B cell (primary cell): ENCODE measurements at regions not wholly inside any gene's neighbourhood (a gene's known extent, or its start where the extent isn't known, plus 50 kb on each side); places are given as distances from the start of the nearest gene placed in this dataset.

Source experiments
- ATAC-seq: fragments of 200-7000 bp; cut with Tn5 transposase; one replicate; pipeline ENCODE4 v1.10.0; 2021; ENCODE audit warnings: low read depth, mild to moderate bottlenecking, moderate number of reproducible peaks, moderate library complexity
- CTCF ChIA-PET: fragments of 350-600 bp; sonication (Branson Sonifier 250); formaldehyde crosslinking; loops from one replicate; lab custom pipeline; 2021; ENCODE audit warnings: antibody characterized with exemption, inconsistent platforms; lab: Charles Lee
- POLR2A ChIA-PET: fragments of 350-600 bp; sonication (Branson Sonifier 250); formaldehyde crosslinking; loops from one replicate; lab custom pipeline; 2021; ENCODE audit warnings: antibody characterized with exemption; lab: Charles Lee
- DNase-seq: peaks from one replicate; pipeline ENCODE4 v3.0.0; 2013
- H2AFZ ChIP-seq: 2 replicates; pipeline ENCODE4 v1.6.1; 2012; ENCODE audit warnings: mild to moderate bottlenecking, low read depth, low read length; ENCODE audit not compliant: insufficient read depth, poor library complexity, severe bottlenecking
- H3K27ac ChIP-seq, 2 donors: 1 replicate in 1 of 2; 2 replicates in 1 of 2; pipeline ENCODE4 v1.5.1; 2012 to 2013; ENCODE audit warnings: low read length in 2 of 2, mild to moderate bottlenecking in 2 of 2, moderate library complexity in 1 of 2
- H3K27me3 ChIP-seq, 4 experiments: fragments of 200-600 bp in 1 of 4; sonication (generic) in 1 of 4; replicated peaks in 1 of 4; 1 replicate in 2 of 4; 2 replicates in 2 of 4; pipeline versions ENCODE4 v1.6.1 to v1.7.0; 2013 to 2016; ENCODE audit warnings: low read length in 3 of 4, mild to moderate bottlenecking in 2 of 4, mixed read lengths in 1 of 4, moderate library complexity in 1 of 4; ENCODE audit not compliant: insufficient read depth in 4 of 4, control insufficient read depth in 3 of 4; ENCODE audit errors: control extremely low read depth in 1 of 4
- H3K36me3 ChIP-seq, 2 experiments: replicated peaks in 1 of 2; 1 replicate in 1 of 2; 2 replicates in 1 of 2; pipeline versions ENCODE4 v1.6.1 to v1.7.1; 2013; ENCODE audit warnings: low read length in 1 of 2; ENCODE audit not compliant: insufficient read depth in 2 of 2, control insufficient read depth in 1 of 2; ENCODE audit errors: control extremely low read depth in 1 of 2, extremely low read depth in 1 of 2
- H3K4me1 ChIP-seq, 2 donors: fragments of 200-600 bp in 1 of 2; sonication (generic) in 1 of 2; 1 replicate in 1 of 2; 2 replicates in 1 of 2; pipeline versions ENCODE4 v1.5.1 to v1.6.1; 2013 to 2017; ENCODE audit warnings: low read length in 2 of 2; ENCODE audit not compliant: control insufficient read depth in 2 of 2, insufficient read depth in 2 of 2
- H3K4me2 ChIP-seq: replicated peaks from 2 replicates; pipeline ENCODE3; 2012; ENCODE audit warnings: mild to moderate bottlenecking, low read depth, low read length; ENCODE audit not compliant: poor library complexity, severe bottlenecking
- H3K4me3 ChIP-seq, 5 experiments: fragments of 200-600 bp in 1 of 5; sonication (generic) in 1 of 5; 1 replicate in 3 of 5; 2 replicates in 2 of 5; pipeline versions ENCODE4 v1.5.1 to v1.7.0; 2011 to 2016; ENCODE audit warnings: low read length in 4 of 5, mild to moderate bottlenecking in 4 of 5, low read depth in 2 of 5, control low read depth in 1 of 5, moderate library complexity in 1 of 5; ENCODE audit not compliant: insufficient read depth in 1 of 5; ENCODE audit errors: control extremely low read depth in 1 of 5, extremely low read depth in 1 of 5
- H3K79me2 ChIP-seq: fragments of 200-600 bp; sonication (generic); one replicate; pipeline ENCODE4 v1.6.0; 2016; ENCODE audit warnings: low read length; ENCODE audit not compliant: control insufficient read depth, insufficient read depth
- H3K9ac ChIP-seq: fragments of 200-600 bp; sonication (generic); 2 replicates; pipeline ENCODE4 v1.6.1; 2017; ENCODE audit warnings: mild to moderate bottlenecking, low read length, moderate library complexity
- H3K9me3 ChIP-seq, 3 donors: one replicate each; pipeline versions ENCODE4 v1.6.1 to v1.7.1; 2013; ENCODE audit warnings: low read length in 2 of 3; ENCODE audit not compliant: control insufficient read depth in 2 of 3, insufficient read depth in 1 of 3; ENCODE audit errors: control extremely low read depth in 1 of 3
- H4K20me1 ChIP-seq: 2 replicates; pipeline ENCODE4 v1.6.0; 2012; ENCODE audit warnings: mild to moderate bottlenecking, low read length; ENCODE audit not compliant: insufficient read depth, control insufficient read depth, poor library complexity, severe bottlenecking
- H3K27ac Mint-ChIP-seq: one replicate; pipeline ENCODE4 v1.8.0; 2021; ENCODE audit warnings: mixed read lengths
- H3K27me3 Mint-ChIP-seq: one replicate; pipeline ENCODE4 v1.8.0; 2021; ENCODE audit warnings: mixed read lengths
- H3K4me1 Mint-ChIP-seq: one replicate; pipeline ENCODE4 v1.8.0; 2021; ENCODE audit warnings: mixed read lengths
- H3K4me3 Mint-ChIP-seq: one replicate; pipeline ENCODE4 v1.8.0; 2021; ENCODE audit warnings: mixed read lengths
- H3K9me3 Mint-ChIP-seq: one replicate; pipeline ENCODE4 v1.8.0; 2022; ENCODE audit warnings: mixed read lengths; ENCODE audit not compliant: insufficient read depth
- EZH2 ChIP-seq: IDR thresholded peaks from 2 replicates; pipeline ENCODE4 v1.6.1; 2012; ENCODE audit warnings: borderline replicate concordance, low read depth, mild to moderate bottlenecking, moderate library complexity, low read length; ENCODE audit not compliant: insufficient read depth, poor library complexity, severe bottlenecking
- WGBS: methylation state at CpG from one replicate; pipeline ENCODE4 v1.1.5; 2013; ENCODE audit warnings: missing lambda C conversion rate; ENCODE audit not compliant: insufficient coverage; 5-methylcytosine and 5-hydroxymethylcytosine counted together
- intact Hi-C: fragments of 100-400 bp; cut with micrococcal nuclease; formaldehyde crosslinking; loops from one replicate; pipeline ENCODE4 v1.10.0; 2022
- TF ChIP-seq, protein P1 (sequence below): fragments of 200-600 bp; IDR thresholded peaks from one replicate; pipeline ENCODE4 v1.8.0; 2022; ENCODE audit warnings: antibody characterized with exemption, mild to moderate bottlenecking

DNA sequence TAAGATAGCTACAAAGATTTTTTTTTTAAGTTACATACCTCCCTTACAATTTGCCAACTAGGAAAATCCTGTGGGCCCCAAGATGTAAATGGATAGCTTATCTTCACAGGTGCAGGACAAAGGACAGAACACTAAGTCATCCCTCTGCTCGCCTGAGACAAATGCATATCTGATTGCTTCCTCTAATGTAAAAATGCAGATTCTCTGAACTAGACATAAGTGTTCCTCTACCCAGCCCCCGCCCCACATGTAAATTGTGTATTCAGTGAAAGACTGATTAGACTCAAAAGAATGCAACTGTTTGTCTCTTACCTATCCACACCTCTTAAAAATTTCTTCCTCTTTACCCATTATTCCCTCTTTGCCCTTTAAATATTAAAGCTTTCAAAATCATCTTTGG lies 96.5 kb downstream of the CYP26B1 start:
- Histone ChIP-seq H3K27ac (no peak overlapping the region), H3K36me3 (no peaks in the 10 kb centered on the region), H3K4me2 (no peak overlapping the region), H2AFZ (no peak overlapping the region), H3K4me3 (no peak overlapping the region), H3K27me3 (no peaks in the 10 kb centered on the region), H3K79me2 (no peaks in the 10 kb centered on the region), H3K9ac (no peak overlapping the region), H3K4me1 (no peaks in the 10 kb centered on the region), H3K9me3 (no peaks in the 10 kb centered on the region), H4K20me1 (no peaks in the 10 kb centered on the region)
- ChIA-PET CTCF (no interaction called here), POLR2A (no interaction called here)
- Mint-ChIP-seq H3K4me1 (no peaks in the 10 kb centered on the region), H3K4me3 (no peak overlapping the region), H3K27me3 (no peaks in the 10 kb centered on the region), H3K27ac (no peak overlapping the region), H3K9me3 (no peaks in the 10 kb centered on the region)
- intact Hi-C loops = no loop called here
- TF ChIP-seq, protein P1, sequence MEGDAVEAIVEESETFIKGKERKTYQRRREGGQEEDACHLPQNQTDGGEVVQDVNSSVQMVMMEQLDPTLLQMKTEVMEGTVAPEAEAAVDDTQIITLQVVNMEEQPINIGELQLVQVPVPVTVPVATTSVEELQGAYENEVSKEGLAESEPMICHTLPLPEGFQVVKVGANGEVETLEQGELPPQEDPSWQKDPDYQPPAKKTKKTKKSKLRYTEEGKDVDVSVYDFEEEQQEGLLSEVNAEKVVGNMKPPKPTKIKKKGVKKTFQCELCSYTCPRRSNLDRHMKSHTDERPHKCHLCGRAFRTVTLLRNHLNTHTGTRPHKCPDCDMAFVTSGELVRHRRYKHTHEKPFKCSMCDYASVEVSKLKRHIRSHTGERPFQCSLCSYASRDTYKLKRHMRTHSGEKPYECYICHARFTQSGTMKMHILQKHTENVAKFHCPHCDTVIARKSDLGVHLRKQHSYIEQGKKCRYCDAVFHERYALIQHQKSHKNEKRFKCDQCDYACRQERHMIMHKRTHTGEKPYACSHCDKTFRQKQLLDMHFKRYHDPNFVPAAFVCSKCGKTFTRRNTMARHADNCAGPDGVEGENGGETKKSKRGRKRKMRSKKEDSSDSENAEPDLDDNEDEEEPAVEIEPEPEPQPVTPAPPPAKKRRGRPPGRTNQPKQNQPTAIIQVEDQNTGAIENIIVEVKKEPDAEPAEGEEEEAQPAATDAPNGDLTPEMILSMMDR = no peak
- no peak for TF ChIP-seq EZH2
- DNase-seq (no peak), ATAC-seq (no peak)
- 83% methylated on average over 1 of the region's 2 CpGs for WGBS

DNA sequence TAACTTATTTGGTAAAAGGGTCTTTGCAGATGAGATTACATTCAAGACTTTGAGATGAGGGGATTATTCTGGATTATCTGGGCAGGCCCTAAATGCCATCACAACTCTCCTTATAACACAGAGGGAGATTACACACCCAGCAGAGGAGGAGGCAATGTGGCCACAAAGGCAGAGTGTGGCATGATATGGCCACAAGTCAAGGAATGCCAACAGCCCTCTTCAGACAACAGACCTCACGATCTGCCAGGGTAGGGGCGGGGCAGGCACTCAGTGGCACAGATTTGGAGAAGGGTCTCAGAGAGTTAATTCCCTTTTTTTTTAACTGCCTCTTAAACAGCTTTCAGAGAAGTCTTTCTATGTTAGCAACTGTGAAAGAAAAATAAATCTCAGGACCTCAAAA lies 96.9 kb downstream of the CYP26B1 start:
- H3K4me3 ChIP-seq = no peak overlapping the region
- Mint-ChIP-seq H3K4me3 (no peak overlapping the region), H3K9me3 (no peaks in the 10 kb centered on the region), H3K4me1 (no peaks in the 10 kb centered on the region), H3K27ac (no peak overlapping the region), H3K27me3 (no peaks in the 10 kb centered on the region)
- H3K79me2 ChIP-seq = no peaks in the 10 kb centered on the region
- H3K4me1 ChIP-seq = no peaks in the 10 kb centered on the region
- no peak overlapping the region for H3K27ac ChIP-seq
- H4K20me1 ChIP-seq = no peaks in the 10 kb centered on the region
- H3K27me3 ChIP-seq = no peaks in the 10 kb centered on the region
- intact Hi-C loops = no loop called here
- DNase-seq (no peak), ATAC-seq (no peak)
- no CpG with 5 or more reads among the region's 2 CpGs for WGBS
- TF ChIP-seq, protein P1 = no peak
- no peak for TF ChIP-seq EZH2
- H3K9me3 ChIP-seq = no peaks in the 10 kb centered on the region
- POLR2A ChIA-PET = no interaction called here
- no peak overlapping the region for H3K4me2 ChIP-seq
- H3K36me3 ChIP-seq = no peaks in the 10 kb centered on the region
- H2AFZ ChIP-seq = no peak overlapping the region
- H3K9ac ChIP-seq = no peak overlapping the region
- CTCF ChIA-PET = no interaction called here
